Esophagus muscularis mucosa (tissue), 4 donors: ENCODE measurements at regions not wholly inside any gene's neighbourhood (a gene's known extent, or its start where the extent isn't known, plus 50 kb on each side); places are given as distances from the start of the nearest gene placed in this dataset.

Experiments used
- DNase-seq: peaks from one replicate; pipeline ENCODE4 v3.0.0-alpha.2; 2017; ENCODE audit errors: extremely low spot score
- H3K27ac ChIP-seq, 4 donors: fragments of 200-600 bp; sonication (generic); replicated peaks in 1 of 4; 1 replicate in 3 of 4; 2 replicates in 1 of 4; pipeline ENCODE4 v1.5.1; 2016 to 2019; ENCODE audit warnings: mild to moderate bottlenecking in 1 of 4
- H3K27me3 ChIP-seq, 4 donors: fragments of 200-600 bp; sonication (generic); one replicate each; pipeline versions ENCODE4 v1.5.1 to v1.6.0; 2016 to 2019
- H3K36me3 ChIP-seq, 4 donors: fragments of 200-600 bp; sonication (generic); one replicate each; pipeline ENCODE4 v1.5.1; 2016 to 2019
- H3K4me1 ChIP-seq, 4 donors: fragments of 200-600 bp; sonication (generic); one replicate each; pipeline ENCODE4 v1.5.1; 2016 to 2019
- H3K4me3 ChIP-seq, 4 donors: fragments of 200-600 bp; sonication (generic); 1 replicate in 2 of 4; 2 replicates in 2 of 4; pipeline ENCODE4 v1.5.1; 2016 to 2019; ENCODE audit warnings: mild to moderate bottlenecking in 4 of 4, moderate library complexity in 1 of 4
- H3K9me3 ChIP-seq, 4 donors: fragments of 200-600 bp; sonication (generic); 1 replicate in 3 of 4; 2 replicates in 1 of 4; pipeline ENCODE4 v1.5.1; 2016 to 2019
- EP300 ChIP-seq: sonication (generic); formaldehyde crosslinking; IDR thresholded peaks from one replicate; pipeline ENCODE4 v1.6.1; 2017; ENCODE audit warnings: antibody characterized with exemption
- POLR2A ChIP-seq: fragments of 450-650 bp; IDR thresholded peaks from one replicate; pipeline ENCODE4 v1.6.1; 2017; ENCODE audit warnings: antibody characterized with exemption, moderate library complexity, mild to moderate bottlenecking, low read depth
- POLR2AphosphoS5 ChIP-seq, 2 donors: sonication (generic); formaldehyde crosslinking; IDR thresholded peaks; one replicate each; pipeline ENCODE4 v1.6.1; 2017; ENCODE audit warnings: antibody characterized with exemption in 2 of 2
- WGBS: methylation state at CpG from one replicate; pipeline ENCODE4 v1.1.5; 2018; 5-methylcytosine and 5-hydroxymethylcytosine counted together
- intact Hi-C: fragments of 100-400 bp; cut with DNase I; formaldehyde crosslinking; loops from one replicate; pipeline ENCODE4 v1.15.1; 2023
- TF ChIP-seq, protein P1 (sequence below), 3 experiments: fragments of 200-600 bp in 2 of 3; fragments of 450-650 bp in 1 of 3; sonication (generic) in 2 of 3; IDR thresholded peaks; one replicate each; pipeline ENCODE4 v1.5.1; 2017 to 2019; ENCODE audit warnings: antibody characterized with exemption in 3 of 3, mild to moderate bottlenecking in 2 of 3, moderate library complexity in 1 of 3

- Histone ChIP-seq H3K27ac (no peak overlapping the region), H3K9me3 (no peaks in the 10 kb centered on the region), H3K4me1 (peaks cover 0 to 35% (median 24%) of the 10 kb centered on the region in 4 donors), H3K27me3 (no peaks in the 10 kb centered on the region), H3K36me3 (no peaks in the 10 kb centered on the region), H3K4me3 (no peak overlapping the region)
- no peak for DNase-seq
- 20% methylated on average over 7 of the region's 7 CpGs for WGBS
- TF ChIP-seq POLR2A = no peak
- TF ChIP-seq POLR2AphosphoS5 (IDR thresholded peaks at IDR 0.05) = peak in 1 of 2 donors; percentile 52
- TF ChIP-seq, protein P1, sequence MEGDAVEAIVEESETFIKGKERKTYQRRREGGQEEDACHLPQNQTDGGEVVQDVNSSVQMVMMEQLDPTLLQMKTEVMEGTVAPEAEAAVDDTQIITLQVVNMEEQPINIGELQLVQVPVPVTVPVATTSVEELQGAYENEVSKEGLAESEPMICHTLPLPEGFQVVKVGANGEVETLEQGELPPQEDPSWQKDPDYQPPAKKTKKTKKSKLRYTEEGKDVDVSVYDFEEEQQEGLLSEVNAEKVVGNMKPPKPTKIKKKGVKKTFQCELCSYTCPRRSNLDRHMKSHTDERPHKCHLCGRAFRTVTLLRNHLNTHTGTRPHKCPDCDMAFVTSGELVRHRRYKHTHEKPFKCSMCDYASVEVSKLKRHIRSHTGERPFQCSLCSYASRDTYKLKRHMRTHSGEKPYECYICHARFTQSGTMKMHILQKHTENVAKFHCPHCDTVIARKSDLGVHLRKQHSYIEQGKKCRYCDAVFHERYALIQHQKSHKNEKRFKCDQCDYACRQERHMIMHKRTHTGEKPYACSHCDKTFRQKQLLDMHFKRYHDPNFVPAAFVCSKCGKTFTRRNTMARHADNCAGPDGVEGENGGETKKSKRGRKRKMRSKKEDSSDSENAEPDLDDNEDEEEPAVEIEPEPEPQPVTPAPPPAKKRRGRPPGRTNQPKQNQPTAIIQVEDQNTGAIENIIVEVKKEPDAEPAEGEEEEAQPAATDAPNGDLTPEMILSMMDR (IDR thresholded peaks at IDR 0.05) = peak; percentile 92 to 96 (median 94)
- TF ChIP-seq EP300 = no peak
- intact Hi-C loops = loop anchor here (1.0 to 10.0 kb wide), 4 partner anchors 110 to 334 kb away; partner anchors contain the start of gene EEPD1
Measured at GRCh38 chr7:35985126-35985754, 167.8 kb upstream of the EEPD1 start.

- WGBS = 90% methylated on average over 3 of the region's 6 CpGs
- TF ChIP-seq EP300 = no peak
- no peak for TF ChIP-seq POLR2AphosphoS5 (IDR thresholded peaks at IDR 0.05)
- no peak for TF ChIP-seq POLR2A
- TF ChIP-seq, protein P1 (IDR thresholded peaks at IDR 0.05) = no peak
- Histone ChIP-seq H3K4me1 (peaks cover 0 to 35% (median 24%) of the 10 kb centered on the region in 4 donors), H3K27ac (no peak overlapping the region), H3K27me3 (no peaks in the 10 kb centered on the region), H3K9me3 (no peaks in the 10 kb centered on the region), H3K4me3 (no peak overlapping the region), H3K36me3 (no peaks in the 10 kb centered on the region)
- intact Hi-C loops = loop anchor here (10.0 kb wide), 2 partner anchors 108 to 168 kb away; partner anchors contain the start of gene EEPD1
- no peak for DNase-seq
Measured at GRCh38 chr7:35987016-35987415, 166.0 kb upstream of the EEPD1 start.

GRCh38 chr7:35988105-35988504 is 164.9 kb upstream of the EEPD1 start:
- Histone ChIP-seq H3K4me3 (no peak overlapping the region), H3K4me1 (peaks cover 0 to 35% (median 24%) of the 10 kb centered on the region in 4 donors), H3K27ac (peak overlapping the region; percentile 45 to 75 (median 62)), H3K36me3 (no peaks in the 10 kb centered on the region), H3K9me3 (no peaks in the 10 kb centered on the region), H3K27me3 (no peaks in the 10 kb centered on the region)
- WGBS = 87% methylated on average over 5 of the region's 5 CpGs
- no peak for DNase-seq
- TF ChIP-seq POLR2A (no peak), POLR2AphosphoS5 (IDR thresholded peaks at IDR 0.05) (no peak), EP300 (no peak)
- TF ChIP-seq, protein P1 (IDR thresholded peaks at IDR 0.05) = no peak
- intact Hi-C loops = loop anchor here (10.0 kb wide), 2 partner anchors 107 to 167 kb away; partner anchors contain the start of gene EEPD1

DNA sequence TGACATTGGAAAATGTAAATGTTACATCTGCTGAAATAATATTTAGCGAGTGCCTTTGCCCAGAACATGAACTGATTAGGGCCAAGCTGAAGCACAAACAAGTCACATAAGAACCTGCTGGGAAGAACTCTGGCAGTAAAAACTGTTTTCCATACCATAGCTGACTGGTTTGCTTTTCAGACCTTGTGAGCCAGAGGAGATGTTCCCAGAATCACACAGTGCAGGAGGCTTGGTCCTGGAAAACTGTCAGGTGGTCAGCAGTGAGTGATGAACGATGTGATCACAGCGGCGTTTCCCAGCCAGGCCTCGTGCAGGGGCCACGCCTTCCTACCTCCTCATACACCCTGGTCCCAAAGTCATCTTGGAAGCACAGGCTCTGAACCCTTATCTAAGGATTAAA is 164.2 kb upstream of the EEPD1 start:
- H3K36me3 ChIP-seq = no peaks in the 10 kb centered on the region
- H3K4me3 ChIP-seq = no peak overlapping the region
- H3K9me3 ChIP-seq = no peaks in the 10 kb centered on the region
- no peak for DNase-seq
- intact Hi-C loops = loop anchor here (10.0 kb wide), 2 partner anchors 106 to 166 kb away; partner anchors contain the start of gene EEPD1
- peak overlapping the region; percentile 45 to 75 (median 62) for H3K27ac ChIP-seq
- no peaks in the 10 kb centered on the region for H3K27me3 ChIP-seq
- peaks cover 0 to 35% (median 24%) of the 10 kb centered on the region in 4 donors for H3K4me1 ChIP-seq
- WGBS = 46% methylated on average over 6 of the region's 6 CpGs
- TF ChIP-seq POLR2A = no peak
- TF ChIP-seq POLR2AphosphoS5 (IDR thresholded peaks at IDR 0.05) = peak in 1 of 2 donors; percentile 80
- TF ChIP-seq EP300 = peak; percentile 81
- TF ChIP-seq, protein P1 (IDR thresholded peaks at IDR 0.05) = no peak
